ENCODE measurements at regions not wholly inside any gene's neighbourhood (a gene's known extent, or its start where the extent isn't known, plus 50 kb on each side); places are given as distances from the start of the nearest gene placed in this dataset.

- no peak for TF ChIP-seq CTCF (IDR thresholded peaks at IDR 0.05)
- no peak for ATAC-seq
Measured at GRCh38 chr12:91356405-91356804, 173.8 kb upstream of the DCN start.

GRCh38 chr12:91355150-91356006, 172.8 kb upstream of the DCN start:
- DNase-seq, result peak; percentile 38 to 72 (median 46)
- FAIRE-seq, result peak; percentile 85

More at GRCh38 chr12:91356405-91356804, 173.8 kb upstream of the DCN start:
- H3K36me3 ChIP-seq, result no peaks in the 10 kb centered on the region
- H3K27ac ChIP-seq, result no peak overlapping the region
- DNase-seq (no peak), FAIRE-seq (peak; percentile 78)
- H3K4me1 ChIP-seq, result peaks cover 0 to 8% (median 0%) of the 10 kb centered on the region in 3 donors
- H3K4me3 ChIP-seq, result no peak overlapping the region
- intact Hi-C loops (cut with DNase I), result loop anchor here in 1 of 3 donors (10.0 kb wide), 1 partner anchor 382 kb away; no protein-coding TSS in a partner anchor
- WGBS, 2 donors, result 74 to 84% methylated on average over 1 of the region's 1 CpG
- no peaks in the 10 kb centered on the region for H3K27me3 ChIP-seq
- no peaks in the 10 kb centered on the region for H3K9me3 ChIP-seq

GRCh38 chr12:91353266-91353665, 170.6 kb upstream of the DCN start:
- WGBS, 2 donors, result 78 to 89% methylated on average over 1 of the region's 1 CpG
- Histone ChIP-seq H3K4me1 (peaks cover 0 to 8% (median 0%) of the 10 kb centered on the region in 3 donors), H3K9me3 (no peaks in the 10 kb centered on the region), H3K27me3 (no peaks in the 10 kb centered on the region), H3K36me3 (no peaks in the 10 kb centered on the region), H3K4me3 (no peak overlapping the region), H3K27ac (no peak overlapping the region)
- TF ChIP-seq CTCF (IDR thresholded peaks at IDR 0.05), result no peak
- no peak for FAIRE-seq
- no peak for DNase-seq
- intact Hi-C loops (cut with DNase I), result loop anchor here in 1 of 3 donors (10.0 kb wide), 1 partner anchor 378 kb away; no protein-coding TSS in a partner anchor
- no peak for ATAC-seq

More at GRCh38 chr12:91355150-91356006, 172.8 kb upstream of the DCN start:
- intact Hi-C loops (cut with DNase I), result loop anchor here in 1 of 3 donors (10.0 kb wide), 1 partner anchor 381 kb away; no protein-coding TSS in a partner anchor
- 19 to 24% methylated on average over 8 of the region's 8 CpGs for WGBS, 2 donors
- ATAC-seq, result peak; percentile 86 to 97 (median 96)
- TF ChIP-seq CTCF (IDR thresholded peaks at IDR 0.05), result peak; percentile 49 to 78 (median 64)
- H3K4me1 ChIP-seq, result peaks cover 0 to 8% (median 0%) of the 10 kb centered on the region in 3 donors
- H3K4me3 ChIP-seq, result no peak overlapping the region
- H3K36me3 ChIP-seq, result no peaks in the 10 kb centered on the region
- no peaks in the 10 kb centered on the region for H3K9me3 ChIP-seq
- H3K27me3 ChIP-seq, result no peaks in the 10 kb centered on the region
- no peak overlapping the region for H3K27ac ChIP-seq

GRCh38 chr12:91349476-91349875, 166.9 kb upstream of the DCN start:
- Histone ChIP-seq H3K27ac (no peak overlapping the region), H3K27me3 (no peaks in the 10 kb centered on the region), H3K9me3 (no peaks in the 10 kb centered on the region), H3K4me3 (no peak overlapping the region), H3K4me1 (no peaks in the 10 kb centered on the region), H3K36me3 (no peaks in the 10 kb centered on the region)
- WGBS, 2 donors, result 69 to 79% methylated on average over 2 of the region's 2 CpGs
- intact Hi-C loops (cut with DNase I), result no loop called here
- ATAC-seq (no peak), DNase-seq (no peak), FAIRE-seq (no peak)
- no peak for TF ChIP-seq CTCF (IDR thresholded peaks at IDR 0.05)

All from pancreas (tissue), 10 donors.